ENCODE measurements at regions not wholly inside any gene's neighbourhood (a gene's known extent, or its start where the extent isn't known, plus 50 kb on each side); places are given as distances from the start of the nearest gene placed in this dataset.
"Not testable (repeated sequence)": the region's sequence is repeated elsewhere in the genome, so short reads cannot be mapped to it uniquely, and the experiment has no call there.

DNA sequence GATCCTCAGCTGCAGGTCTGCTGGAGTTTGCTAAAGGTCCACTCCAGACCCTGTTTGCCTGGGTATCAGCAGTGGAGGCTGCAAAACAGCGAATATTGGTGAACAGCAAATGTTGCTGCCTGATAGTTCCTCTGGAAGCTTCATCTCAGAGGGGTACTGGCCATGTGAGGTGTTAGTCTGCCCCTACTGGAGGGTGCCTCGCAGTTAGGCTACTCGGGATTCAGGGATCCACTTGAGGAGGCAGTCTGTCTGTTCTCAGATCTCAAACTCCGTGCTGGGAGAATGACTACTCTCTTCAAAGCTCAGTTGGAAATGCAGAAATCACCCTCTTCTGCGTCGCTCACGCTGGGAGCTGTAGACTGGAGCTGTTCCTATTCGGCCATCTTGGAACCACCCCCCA is 362.7 kb downstream of the ACTR3B start:
- not testable (repeated sequence) for DNase-seq (ENCODE audit: low spot score); H2BK5ac ChIP-seq (ENCODE audit: low read length); H4K91ac ChIP-seq (ENCODE audit: low read depth, low read length, poor library complexity); H2AK5ac ChIP-seq (ENCODE audit: low read depth, low read length); H3K36me3 ChIP-seq (replicated peaks in 1 of 2; ENCODE audit: control insufficient read depth in 2 of 2, insufficient read depth in 2 of 2, low read length in 2 of 2); H3K9ac ChIP-seq (ENCODE audit: low read depth, low read length, poor library complexity); H3K4me1 ChIP-seq (ENCODE audit: control insufficient read depth in 2 of 2, insufficient read depth in 1 of 2, low read depth in 1 of 2, low read length in 2 of 2); H2BK15ac ChIP-seq (ENCODE audit: low read length); H3K9me3 ChIP-seq (replicated peaks in 1 of 2; ENCODE audit: control insufficient read depth in 2 of 2, insufficient read depth in 1 of 2, low read depth in 1 of 2, low read length in 2 of 2); H3K79me1 ChIP-seq (ENCODE audit: low read depth, low read length); H2AFZ ChIP-seq (ENCODE audit: low read length); H2BK120ac ChIP-seq (ENCODE audit: low read depth, low read length); H3K4me3 ChIP-seq (ENCODE audit: low read length in 2 of 2); H3K4ac ChIP-seq (ENCODE audit: low read length); H4K8ac ChIP-seq (ENCODE audit: low read depth, low read length); H3K18ac ChIP-seq (ENCODE audit: low read length); H3K27ac ChIP-seq (replicated peaks; ENCODE audit: low read length); H3K23ac ChIP-seq (ENCODE audit: low read depth, low read length, poor library complexity); H3K27me3 ChIP-seq (ENCODE audit: control insufficient read depth in 3 of 3, insufficient read depth in 3 of 3, low read depth in 1 of 3, low read length in 3 of 3); H3K14ac ChIP-seq (ENCODE audit: low read length); H3K4me2 ChIP-seq (ENCODE audit: insufficient read depth, low read length, poor library complexity, severe bottlenecking); H2BK12ac ChIP-seq (ENCODE audit: low read length)
- WGBS, 2 donors (ENCODE audit: extremely low coverage in 2 of 2, insufficient read length in 2 of 2, insufficient replicate concordance in 1 of 2) = no CpG with 5 or more reads among the region's 8 CpGs

DNA sequence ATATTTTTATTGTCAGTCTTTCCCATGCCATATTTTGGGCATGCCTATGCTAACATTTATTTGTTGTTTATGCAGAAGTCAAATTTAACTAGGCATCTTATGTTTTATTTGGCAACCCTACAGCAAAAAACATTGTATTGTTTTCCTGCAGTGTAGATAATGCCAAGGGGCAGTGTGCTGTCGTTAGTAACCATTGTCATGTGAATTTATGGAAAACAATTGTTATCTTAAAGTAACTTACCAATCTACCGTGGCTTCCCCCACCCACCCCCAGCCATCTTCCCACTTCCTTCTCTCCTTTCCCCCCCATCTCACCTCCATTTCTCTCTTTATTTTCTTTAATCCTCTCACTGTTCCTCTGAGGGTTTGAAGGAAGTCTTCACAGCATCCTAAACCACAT is 370.5 kb downstream of the ACTR3B start:
- H2BK5ac ChIP-seq (ENCODE audit: low read length) = no peak overlapping the region
- no peak overlapping the region for H3K4me2 ChIP-seq (ENCODE audit: insufficient read depth, low read length, poor library complexity, severe bottlenecking)
- no peaks in the 10 kb centered on the region for H3K36me3 ChIP-seq (replicated peaks in 1 of 2; ENCODE audit: control insufficient read depth in 2 of 2, insufficient read depth in 2 of 2, low read length in 2 of 2)
- no peak overlapping the region for H4K8ac ChIP-seq (ENCODE audit: low read depth, low read length)
- H3K79me1 ChIP-seq (ENCODE audit: low read depth, low read length) = no peaks in the 10 kb centered on the region
- no peak overlapping the region for H3K9ac ChIP-seq (ENCODE audit: low read depth, low read length, poor library complexity)
- DNase-seq (ENCODE audit: low spot score) = no peak
- no peak overlapping the region for H3K23ac ChIP-seq (ENCODE audit: low read depth, low read length, poor library complexity)
- no peak overlapping the region for H3K14ac ChIP-seq (ENCODE audit: low read length)
- H3K9me3 ChIP-seq (replicated peaks in 1 of 2; ENCODE audit: control insufficient read depth in 2 of 2, insufficient read depth in 1 of 2, low read depth in 1 of 2, low read length in 2 of 2) = no peaks in the 10 kb centered on the region
- H3K18ac ChIP-seq (ENCODE audit: low read length) = no peak overlapping the region
- H2AK5ac ChIP-seq (ENCODE audit: low read depth, low read length) = no peak overlapping the region
- H3K4me3 ChIP-seq (ENCODE audit: low read length in 2 of 2) = no peak overlapping the region
- H2AFZ ChIP-seq (ENCODE audit: low read length) = no peak overlapping the region
- H3K4me1 ChIP-seq (ENCODE audit: control insufficient read depth in 2 of 2, insufficient read depth in 1 of 2, low read depth in 1 of 2, low read length in 2 of 2) = no peaks in the 10 kb centered on the region
- H2BK120ac ChIP-seq (ENCODE audit: low read depth, low read length) = no peak overlapping the region
- no peak overlapping the region for H2BK12ac ChIP-seq (ENCODE audit: low read length)
- H3K27ac ChIP-seq (replicated peaks; ENCODE audit: low read length) = no peak overlapping the region
- WGBS, 2 donors (ENCODE audit: extremely low coverage in 2 of 2, insufficient read length in 2 of 2, insufficient replicate concordance in 1 of 2) = no CpG with 5 or more reads among the region's 2 CpGs
- H2BK15ac ChIP-seq (ENCODE audit: low read length) = no peak overlapping the region
- no peak overlapping the region for H4K91ac ChIP-seq (ENCODE audit: low read depth, low read length, poor library complexity)
- H3K27me3 ChIP-seq (ENCODE audit: control insufficient read depth in 3 of 3, insufficient read depth in 3 of 3, low read depth in 1 of 3, low read length in 3 of 3) = no peaks in the 10 kb centered on the region
- H3K4ac ChIP-seq (ENCODE audit: low read length) = no peak overlapping the region

- no peak overlapping the region for H3K18ac ChIP-seq (ENCODE audit: low read length)
- H3K4me2 ChIP-seq (ENCODE audit: insufficient read depth, low read length, poor library complexity, severe bottlenecking) = no peak overlapping the region
- H3K23ac ChIP-seq (ENCODE audit: low read depth, low read length, poor library complexity) = no peak overlapping the region
- H3K36me3 ChIP-seq (replicated peaks in 1 of 2; ENCODE audit: control insufficient read depth in 2 of 2, insufficient read depth in 2 of 2, low read length in 2 of 2) = no peaks in the 10 kb centered on the region
- no CpG with 5 or more reads among the region's 8 CpGs for WGBS, 2 donors (ENCODE audit: extremely low coverage in 2 of 2, insufficient read length in 2 of 2, insufficient replicate concordance in 1 of 2)
- H4K91ac ChIP-seq (ENCODE audit: low read depth, low read length, poor library complexity) = no peak overlapping the region
- H3K4me1 ChIP-seq (ENCODE audit: control insufficient read depth in 2 of 2, insufficient read depth in 1 of 2, low read depth in 1 of 2, low read length in 2 of 2) = no peaks in the 10 kb centered on the region
- peaks cover 0 to 3% of the 10 kb centered on the region in 2 donors for H3K9me3 ChIP-seq (replicated peaks in 1 of 2; ENCODE audit: control insufficient read depth in 2 of 2, insufficient read depth in 1 of 2, low read depth in 1 of 2, low read length in 2 of 2)
- no peak overlapping the region for H4K8ac ChIP-seq (ENCODE audit: low read depth, low read length)
- no peak overlapping the region for H2BK15ac ChIP-seq (ENCODE audit: low read length)
- H3K27me3 ChIP-seq (ENCODE audit: control insufficient read depth in 3 of 3, insufficient read depth in 3 of 3, low read depth in 1 of 3, low read length in 3 of 3) = no peaks in the 10 kb centered on the region
- no peak overlapping the region for H3K9ac ChIP-seq (ENCODE audit: low read depth, low read length, poor library complexity)
- H3K14ac ChIP-seq (ENCODE audit: low read length) = no peak overlapping the region
- H2BK120ac ChIP-seq (ENCODE audit: low read depth, low read length) = no peak overlapping the region
- no peak overlapping the region for H2BK5ac ChIP-seq (ENCODE audit: low read length)
- no peak overlapping the region for H2AFZ ChIP-seq (ENCODE audit: low read length)
- DNase-seq (ENCODE audit: low spot score) = no peak
- no peak overlapping the region for H2AK5ac ChIP-seq (ENCODE audit: low read depth, low read length)
- H3K4me3 ChIP-seq (ENCODE audit: low read length in 2 of 2) = no peak overlapping the region
- H2BK12ac ChIP-seq (ENCODE audit: low read length) = no peak overlapping the region
- no peak overlapping the region for H3K4ac ChIP-seq (ENCODE audit: low read length)
- no peak overlapping the region for H3K27ac ChIP-seq (replicated peaks; ENCODE audit: low read length)
- H3K79me1 ChIP-seq (ENCODE audit: low read depth, low read length) = no peaks in the 10 kb centered on the region
Measured at GRCh38 chr7:153151766-153152165, 392.2 kb downstream of the ACTR3B start.

- Histone ChIP-seq H3K36me3 (replicated peaks in 1 of 2; ENCODE audit: control insufficient read depth in 2 of 2, insufficient read depth in 2 of 2, low read length in 2 of 2) (no peaks in the 10 kb centered on the region), H2BK12ac (ENCODE audit: low read length) (no peak overlapping the region), H3K18ac (ENCODE audit: low read length) (no peak overlapping the region), H3K79me1 (ENCODE audit: low read depth, low read length) (no peaks in the 10 kb centered on the region), H2BK5ac (ENCODE audit: low read length) (no peak overlapping the region), H3K9me3 (replicated peaks in 1 of 2; ENCODE audit: control insufficient read depth in 2 of 2, insufficient read depth in 1 of 2, low read depth in 1 of 2, low read length in 2 of 2) (no peaks in the 10 kb centered on the region), H3K4me2 (ENCODE audit: insufficient read depth, low read length, poor library complexity, severe bottlenecking) (no peak overlapping the region), H2BK15ac (ENCODE audit: low read length) (no peak overlapping the region), H3K4me1 (ENCODE audit: control insufficient read depth in 2 of 2, insufficient read depth in 1 of 2, low read depth in 1 of 2, low read length in 2 of 2) (no peaks in the 10 kb centered on the region), H3K27me3 (ENCODE audit: control insufficient read depth in 3 of 3, insufficient read depth in 3 of 3, low read depth in 1 of 3, low read length in 3 of 3) (no peaks in the 10 kb centered on the region), H3K23ac (ENCODE audit: low read depth, low read length, poor library complexity) (no peak overlapping the region), H3K4ac (ENCODE audit: low read length) (no peak overlapping the region), H3K27ac (replicated peaks; ENCODE audit: low read length) (no peak overlapping the region), H3K9ac (ENCODE audit: low read depth, low read length, poor library complexity) (no peak overlapping the region), H3K14ac (ENCODE audit: low read length) (no peak overlapping the region), H2AK5ac (ENCODE audit: low read depth, low read length) (no peak overlapping the region), H2BK120ac (ENCODE audit: low read depth, low read length) (no peak overlapping the region), H2AFZ (ENCODE audit: low read length) (no peak overlapping the region), H4K8ac (ENCODE audit: low read depth, low read length) (no peak overlapping the region), H3K4me3 (ENCODE audit: low read length in 2 of 2) (no peak overlapping the region), H4K91ac (ENCODE audit: low read depth, low read length, poor library complexity) (no peak overlapping the region)
- DNase-seq (ENCODE audit: low spot score) = no peak
- no CpG with 5 or more reads among the region's 8 CpGs for WGBS, 2 donors (ENCODE audit: extremely low coverage in 2 of 2, insufficient read length in 2 of 2, insufficient replicate concordance in 1 of 2)
Measured at GRCh38 chr7:153152801-153153422, 393.4 kb downstream of the ACTR3B start.

All from neuronal stem cell (in vitro differentiated cells).